ENCODE measurements at regions not wholly inside any gene's neighbourhood (a gene's known extent, or its start where the extent isn't known, plus 50 kb on each side); places are given as distances from the start of the nearest gene placed in this dataset.

DNA sequence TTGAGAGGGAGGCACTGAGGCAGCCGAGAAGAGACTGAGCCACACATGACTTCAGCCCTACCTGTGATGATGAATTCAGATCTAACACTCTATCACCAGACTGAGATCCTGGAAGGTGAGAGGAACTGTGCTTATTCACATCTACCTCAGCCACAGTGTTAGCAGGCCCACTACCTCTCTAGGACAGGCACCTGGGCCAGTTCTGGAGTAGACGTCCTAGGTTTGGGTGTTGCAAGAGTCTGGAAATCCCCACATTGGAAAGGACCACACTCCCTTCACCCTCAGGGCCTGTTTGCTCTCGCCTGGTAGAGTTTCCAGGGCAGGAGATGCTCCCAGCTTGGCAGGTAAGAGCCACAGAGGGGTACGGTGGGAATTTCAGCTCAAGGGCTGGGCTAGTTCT, 113.8 kb upstream of the CCL21 start:
- intact Hi-C loops (cut with micrococcal nuclease): no loop called here
- POLR2A ChIA-PET (ENCODE audit: unreplicated experiment): no interaction called here
- no peak for DNase-seq
- H3K27ac ChIP-seq (ENCODE audit: low read length): no peak overlapping the region
- CTCF ChIA-PET: no interaction called here
- no peaks in the 10 kb centered on the region for H3K36me3 ChIP-seq (ENCODE audit: low read depth, low read length)
- H4K20me1 ChIP-seq (ENCODE audit: low read length): no peaks in the 10 kb centered on the region
- peaks cover 9% of the 10 kb centered on the region; the same call in 1 of the 2 replicates for H3K27me3 ChIP-seq (ENCODE audit: low read length)
- no peak overlapping the region for H3K9ac ChIP-seq (ENCODE audit: low read length)
- H3K9me2 ChIP-seq (replicated peaks; ENCODE audit: low read length): no peaks in the 10 kb centered on the region
- no TSS peak for BruUV-seq (replicated peaks)
- no peak overlapping the region for H3K4me3 ChIP-seq (ENCODE audit: low read length)
- no peaks in the 10 kb centered on the region for H3F3A ChIP-seq (ENCODE audit: low read length, unreplicated experiment)
- no peak for ATAC-seq
- no peaks in the 10 kb centered on the region for H3K4me1 ChIP-seq (ENCODE audit: insufficient read depth, low read length)
- TF ChIP-seq, protein P1, sequence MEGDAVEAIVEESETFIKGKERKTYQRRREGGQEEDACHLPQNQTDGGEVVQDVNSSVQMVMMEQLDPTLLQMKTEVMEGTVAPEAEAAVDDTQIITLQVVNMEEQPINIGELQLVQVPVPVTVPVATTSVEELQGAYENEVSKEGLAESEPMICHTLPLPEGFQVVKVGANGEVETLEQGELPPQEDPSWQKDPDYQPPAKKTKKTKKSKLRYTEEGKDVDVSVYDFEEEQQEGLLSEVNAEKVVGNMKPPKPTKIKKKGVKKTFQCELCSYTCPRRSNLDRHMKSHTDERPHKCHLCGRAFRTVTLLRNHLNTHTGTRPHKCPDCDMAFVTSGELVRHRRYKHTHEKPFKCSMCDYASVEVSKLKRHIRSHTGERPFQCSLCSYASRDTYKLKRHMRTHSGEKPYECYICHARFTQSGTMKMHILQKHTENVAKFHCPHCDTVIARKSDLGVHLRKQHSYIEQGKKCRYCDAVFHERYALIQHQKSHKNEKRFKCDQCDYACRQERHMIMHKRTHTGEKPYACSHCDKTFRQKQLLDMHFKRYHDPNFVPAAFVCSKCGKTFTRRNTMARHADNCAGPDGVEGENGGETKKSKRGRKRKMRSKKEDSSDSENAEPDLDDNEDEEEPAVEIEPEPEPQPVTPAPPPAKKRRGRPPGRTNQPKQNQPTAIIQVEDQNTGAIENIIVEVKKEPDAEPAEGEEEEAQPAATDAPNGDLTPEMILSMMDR (conservative IDR thresholded peaks at IDR 0.05; ENCODE audit: low read depth, low read length): no peak
- TF ChIP-seq EZH2 (IDR thresholded peaks at IDR 0.05; ENCODE audit: low read length, unreplicated experiment) (no peak), EZH2phosphoT487 (IDR thresholded peaks at IDR 0.05; ENCODE audit: borderline replicate concordance, low read length) (no peak)
- no peaks in the 10 kb centered on the region for H3K79me2 ChIP-seq (ENCODE audit: low read length)
- H3K4me2 ChIP-seq (ENCODE audit: low read length): no peak overlapping the region
- no peaks in the 10 kb centered on the region for H3K9me3 ChIP-seq (ENCODE audit: low read length)
- H2AFZ ChIP-seq (ENCODE audit: low read length): no peak overlapping the region

DNA sequence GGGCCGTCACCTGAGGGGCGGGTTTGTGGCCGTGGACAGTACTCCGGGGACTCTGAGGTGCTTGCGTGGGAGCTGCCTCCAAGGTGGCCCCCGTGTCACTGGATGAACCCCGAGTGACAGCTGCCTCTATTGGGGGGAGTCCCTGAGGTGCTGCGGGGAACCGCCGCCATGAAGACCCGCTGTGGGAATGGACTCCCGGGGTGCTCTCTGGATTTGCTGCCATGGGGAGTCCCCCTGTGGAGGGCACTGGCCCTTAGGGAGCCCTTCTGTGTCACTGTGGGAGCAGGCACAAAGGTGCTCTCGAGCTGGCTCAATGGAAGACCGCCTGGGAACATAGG, 100.2 kb upstream of the CCL21 start:
- no peak overlapping the region for H3K27ac ChIP-seq (ENCODE audit: low read length)
- no peaks in the 10 kb centered on the region for H3K9me3 ChIP-seq (ENCODE audit: low read length)
- BruUV-seq (replicated peaks): no TSS peak
- no peaks in the 10 kb centered on the region for H3K36me3 ChIP-seq (ENCODE audit: low read depth, low read length)
- no peak for DNase-seq
- no peak for ATAC-seq
- H3K4me3 ChIP-seq (ENCODE audit: low read length): no peak overlapping the region
- H3K4me2 ChIP-seq (ENCODE audit: low read length): no peak overlapping the region
- no peaks in the 10 kb centered on the region for H3K79me2 ChIP-seq (ENCODE audit: low read length)
- H3F3A ChIP-seq (ENCODE audit: low read length, unreplicated experiment): no peaks in the 10 kb centered on the region
- no peaks in the 10 kb centered on the region for H3K4me1 ChIP-seq (ENCODE audit: insufficient read depth, low read length)
- no peak overlapping the region for H2AFZ ChIP-seq (ENCODE audit: low read length)
- intact Hi-C loops (cut with micrococcal nuclease): no loop called here
- POLR2A ChIA-PET (ENCODE audit: unreplicated experiment): no interaction called here
- TF ChIP-seq EZH2phosphoT487 (IDR thresholded peaks at IDR 0.05; ENCODE audit: borderline replicate concordance, low read length) (no peak), EZH2 (IDR thresholded peaks at IDR 0.05; ENCODE audit: low read length, unreplicated experiment) (no peak)
- TF ChIP-seq, protein P1 (conservative IDR thresholded peaks at IDR 0.05; ENCODE audit: low read depth, low read length): no peak
- H3K9me2 ChIP-seq (replicated peaks; ENCODE audit: low read length): no peaks in the 10 kb centered on the region
- H4K20me1 ChIP-seq (ENCODE audit: low read length): no peaks in the 10 kb centered on the region
- CTCF ChIA-PET: no interaction called here
- H3K9ac ChIP-seq (ENCODE audit: low read length): no peak overlapping the region
- peaks cover 45% of the 10 kb centered on the region for H3K27me3 ChIP-seq (ENCODE audit: low read length)

DNA sequence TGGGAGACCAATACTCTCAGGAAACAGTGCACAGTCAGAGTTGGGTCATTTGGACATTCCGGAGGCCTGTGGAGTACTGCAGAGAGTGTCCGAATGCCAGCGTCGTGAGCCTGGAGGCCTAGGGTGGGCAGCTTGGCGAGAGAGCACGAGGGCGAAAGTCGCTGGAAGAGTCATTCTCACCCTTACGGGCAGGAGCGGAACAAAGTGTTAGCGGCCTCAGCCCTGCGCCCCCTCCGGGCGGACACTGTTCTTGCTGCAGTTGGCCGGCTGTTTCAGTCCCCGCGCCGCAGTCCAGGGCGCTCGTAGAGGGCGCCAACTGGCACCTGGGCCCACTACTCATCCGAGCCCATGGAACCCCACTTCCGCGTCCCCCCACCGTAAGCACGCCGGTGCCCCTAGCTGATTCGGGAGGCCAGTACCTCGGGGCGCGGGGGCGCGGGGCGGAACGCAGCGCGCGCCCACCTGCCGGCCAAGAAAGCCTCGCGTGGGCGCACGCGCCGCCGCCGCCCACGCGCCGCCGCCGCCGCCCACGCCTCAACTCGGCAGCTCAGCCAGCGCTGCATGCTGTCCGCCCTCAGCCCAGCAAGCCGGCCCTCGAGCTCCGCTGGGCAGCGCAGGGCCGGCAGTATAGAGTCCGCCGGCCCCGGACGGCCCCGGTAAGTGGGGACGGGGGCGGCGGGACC, 99.7 kb upstream of the CCL21 start:
- Histone ChIP-seq H3K9me3 (ENCODE audit: low read length) (no peaks in the 10 kb centered on the region), H3K27ac (ENCODE audit: low read length) (no peak overlapping the region), H3K79me2 (ENCODE audit: low read length) (no peaks in the 10 kb centered on the region), H3K36me3 (ENCODE audit: low read depth, low read length) (no peaks in the 10 kb centered on the region), H3K4me1 (ENCODE audit: insufficient read depth, low read length) (no peaks in the 10 kb centered on the region), H3K27me3 (ENCODE audit: low read length) (peaks cover 45% of the 10 kb centered on the region), H3K9ac (ENCODE audit: low read length) (no peak overlapping the region), H3K4me2 (ENCODE audit: low read length) (no peak overlapping the region), H2AFZ (ENCODE audit: low read length) (no peak overlapping the region), H3K9me2 (replicated peaks; ENCODE audit: low read length) (no peaks in the 10 kb centered on the region), H3F3A (ENCODE audit: low read length, unreplicated experiment) (no peaks in the 10 kb centered on the region), H4K20me1 (ENCODE audit: low read length) (no peaks in the 10 kb centered on the region), H3K4me3 (ENCODE audit: low read length) (no peak overlapping the region)
- DNase-seq (no peak), ATAC-seq (no peak)
- BruUV-seq (replicated peaks): no TSS peak
- TF ChIP-seq EZH2 (IDR thresholded peaks at IDR 0.05; ENCODE audit: low read length, unreplicated experiment): no peak
- TF ChIP-seq, protein P1 (conservative IDR thresholded peaks at IDR 0.05; ENCODE audit: low read depth, low read length): no peak
- TF ChIP-seq EZH2phosphoT487 (IDR thresholded peaks at IDR 0.05; ENCODE audit: borderline replicate concordance, low read length): no peak
- CTCF ChIA-PET: no interaction called here
- intact Hi-C loops (cut with micrococcal nuclease): no loop called here
- POLR2A ChIA-PET (ENCODE audit: unreplicated experiment): no interaction called here

Measured in PC-3 (cell line).